K562 (cell line): ENCODE measurements at regions not wholly inside any gene's neighbourhood (a gene's known extent, or its start where the extent isn't known, plus 50 kb on each side); places are given as distances from the start of the nearest gene placed in this dataset.

Experiments used
- E2F8 ChIP-seq: fragments of 450-650 bp; IDR thresholded peaks from 2 replicates; pipeline ENCODE4 v1.7.1; 2018; ENCODE audit warnings: mild to moderate bottlenecking, low read depth; ENCODE audit not compliant: partially characterized antibody
- ETV5 ChIP-seq: sonication (generic); formaldehyde crosslinking; IDR thresholded peaks from 2 replicates; pipeline ENCODE4 v1.4.0; 2020; ENCODE audit warnings: low read depth, mild to moderate bottlenecking, missing genetic modification reagents
- HCFC1 ChIP-seq: IDR thresholded peaks from 2 replicates; pipeline ENCODE4 v1.6.1; 2012; ENCODE audit warnings: low read depth, low read length, improper control_type of control experiment
- HDAC8 ChIP-seq: fragments of 450-650 bp; IDR thresholded peaks from 2 replicates; pipeline ENCODE4 v1.6.1; 2016; ENCODE audit warnings: mild to moderate bottlenecking, missing genetic modification characterization, moderate library complexity, missing compliant biosample characterization
- HDGF ChIP-seq: fragments of 450-650 bp; IDR thresholded peaks from 2 replicates; pipeline ENCODE4 v1.6.1; 2016
- HMG20A ChIP-seq: fragments of 450-650 bp; formaldehyde crosslinking; conservative IDR thresholded peaks from 2 replicates; pipeline ENCODE4 v1.4.0; 2020; ENCODE audit warnings: mild to moderate bottlenecking, mixed read lengths
- IRF2 ChIP-seq: sonication (generic); formaldehyde crosslinking; IDR thresholded peaks from 2 replicates; pipeline ENCODE4 v1.8.1; 2022; ENCODE audit warnings: mild to moderate bottlenecking, missing genetic modification reagents
- KAT2B ChIP-seq: IDR thresholded peaks from one replicate; pipeline ENCODE4 v1.6.1; 2012; ENCODE audit warnings: low read depth, mild to moderate bottlenecking, control low read depth, inconsistent platforms, low read length, moderate library complexity
- MYNN ChIP-seq, 2 experiments: sonication (generic); formaldehyde crosslinking in 1 of 2; IDR thresholded peaks; 2 replicates each; pipeline versions ENCODE4 v1.5.0 to v1.6.1; 2016 to 2020; ENCODE audit warnings: antibody characterized with exemption in 1 of 2, missing genetic modification reagents in 1 of 2
- PATZ1 ChIP-seq: fragments of 250-450 bp; sonication (Bioruptor Pico); IDR thresholded peaks from 2 replicates; pipeline ENCODE4 v1.5.0; 2020; ENCODE audit warnings: mild to moderate bottlenecking, borderline replicate concordance
- PHF20 ChIP-seq: fragments of 450-650 bp; IDR thresholded peaks from 2 replicates; pipeline ENCODE4 v1.6.1; 2018; ENCODE audit not compliant: partially characterized antibody
- RBM15 ChIP-seq: fragments of 200-400 bp; formaldehyde crosslinking; IDR thresholded peaks from 2 replicates; pipeline ENCODE4 v1.6.1; 2018; ENCODE audit warnings: mild to moderate bottlenecking, low read length, moderate library complexity; ENCODE audit not compliant: insufficient read depth
- RBM39 ChIP-seq: fragments of 200-400 bp; formaldehyde crosslinking; optimal IDR thresholded peaks from 2 replicates; pipeline ENCODE3; 2018; ENCODE audit warnings: low read depth, low read length
- RFX5 ChIP-seq: IDR thresholded peaks from 2 replicates; pipeline ENCODE4 v1.6.1; 2011; ENCODE audit warnings: low read depth, mild to moderate bottlenecking, improper control_type of control experiment, low read length
- TAL1 ChIP-seq: fragments of 450-650 bp; IDR thresholded peaks from 2 replicates; pipeline ENCODE4 v1.6.1; 2016; ENCODE audit warnings: mild to moderate bottlenecking
- TARDBP ChIP-seq: fragments of 450-650 bp; IDR thresholded peaks from 2 replicates; pipeline ENCODE4 v1.6.1; 2016
- TCF7 ChIP-seq: sonication (generic); IDR thresholded peaks from 2 replicates; pipeline ENCODE4 v1.6.1; 2016; ENCODE audit warnings: antibody characterized with exemption, borderline replicate concordance
- ZFP36 ChIP-seq: fragments of 150-350 bp; IDR thresholded peaks from 2 replicates; pipeline ENCODE4 v1.6.1; 2018; ENCODE audit warnings: low read length, low read depth; ENCODE audit not compliant: partially characterized antibody
- ZNF175 ChIP-seq: fragments of 200-800 bp; sonication (Bioruptor generic); IDR thresholded peaks from 2 replicates; pipeline ENCODE4 v1.6.1; 2016; ENCODE audit warnings: low read depth, mild to moderate bottlenecking, missing genetic modification characterization, missing compliant biosample characterization
- ZNF24 ChIP-seq: fragments of 450-650 bp; IDR thresholded peaks from 2 replicates; pipeline ENCODE4 v1.6.1; 2016
- ZNF324 ChIP-seq: fragments of 250-450 bp; sonication (Bioruptor Pico); IDR thresholded peaks from 2 replicates; pipeline ENCODE4 v1.4.0; 2020; ENCODE audit warnings: mild to moderate bottlenecking
- ZNF696 ChIP-seq: fragments of 250-450 bp; sonication (Bioruptor Pico); conservative IDR thresholded peaks from 2 replicates; pipeline ENCODE4 v1.4.0; 2020; ENCODE audit warnings: mild to moderate bottlenecking, moderate library complexity
- TF ChIP-seq, protein P1 (sequence below): sonication (generic); formaldehyde crosslinking; IDR thresholded peaks from 2 replicates; pipeline ENCODE4 v1.4.0; 2020; ENCODE audit warnings: mild to moderate bottlenecking, missing genetic modification reagents
- TF ChIP-seq, protein P2 (sequence below): fragments of 250-450 bp; sonication (Bioruptor Pico); IDR thresholded peaks from 2 replicates; pipeline ENCODE4 v1.8.0; 2021; ENCODE audit warnings: borderline replicate concordance, mild to moderate bottlenecking, moderate library complexity; ENCODE audit not compliant: poor library complexity, severe bottlenecking

DNA sequence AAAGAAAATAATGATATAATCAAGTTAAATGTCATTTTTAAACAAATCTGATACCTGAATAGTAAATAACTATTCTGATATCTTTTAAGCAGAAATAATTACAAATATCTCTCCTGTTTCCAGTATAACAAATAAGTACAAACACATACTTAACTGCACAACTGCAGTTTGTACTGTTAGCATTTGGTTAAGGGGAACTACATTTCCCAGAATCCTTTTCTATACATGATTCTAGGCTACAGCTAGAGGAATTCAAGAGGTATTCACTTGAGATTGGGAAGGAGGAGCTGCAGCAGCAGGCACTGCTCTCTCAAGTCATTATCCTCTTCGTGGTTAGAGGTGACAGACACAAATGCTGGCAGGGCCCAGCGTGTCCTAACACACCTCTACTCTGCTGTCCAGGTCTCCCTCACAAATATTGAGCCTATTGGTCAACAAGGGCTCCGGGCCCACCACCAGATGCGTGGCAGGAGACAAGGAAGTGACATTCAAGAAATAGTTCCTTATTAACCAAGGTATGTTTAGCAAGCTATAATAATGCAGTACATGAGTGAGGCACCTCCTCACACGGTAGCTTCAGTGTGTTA, 255.1 kb upstream of the MKLN1 start (continued):
- TF ChIP-seq MYNN (IDR thresholded peaks at IDR 0.05) (no peak), MYNN (CRISPR knock-in tag; IDR thresholded peaks at IDR 0.05) (no peak), ZNF24 (0 out of 2 replicates have a peak, but pooled peaks have one; percentile 30), IRF2 (no peak), TARDBP (no peak), HDGF (no peak), ZNF696 (CRISPR knock-in tag) (no peak), TCF7 (no peak), TAL1 (no peak), RBM39 (no peak), HMG20A (CRISPR knock-in tag) (no peak), HCFC1 (peak; percentile 86), E2F8 (no peak), ZNF175 (CRISPR knock-in tag) (no peak), PATZ1 (CRISPR knock-in tag) (no peak), RBM15 (no peak), KAT2B (no peak), RFX5 (no peak), ZFP36 (peak; percentile 25), HDAC8 (tag) (no peak), PHF20 (no peak), ETV5 (CRISPR knock-in tag) (no peak), ZNF324 (CRISPR knock-in tag) (no peak)
- TF ChIP-seq, protein P1, sequence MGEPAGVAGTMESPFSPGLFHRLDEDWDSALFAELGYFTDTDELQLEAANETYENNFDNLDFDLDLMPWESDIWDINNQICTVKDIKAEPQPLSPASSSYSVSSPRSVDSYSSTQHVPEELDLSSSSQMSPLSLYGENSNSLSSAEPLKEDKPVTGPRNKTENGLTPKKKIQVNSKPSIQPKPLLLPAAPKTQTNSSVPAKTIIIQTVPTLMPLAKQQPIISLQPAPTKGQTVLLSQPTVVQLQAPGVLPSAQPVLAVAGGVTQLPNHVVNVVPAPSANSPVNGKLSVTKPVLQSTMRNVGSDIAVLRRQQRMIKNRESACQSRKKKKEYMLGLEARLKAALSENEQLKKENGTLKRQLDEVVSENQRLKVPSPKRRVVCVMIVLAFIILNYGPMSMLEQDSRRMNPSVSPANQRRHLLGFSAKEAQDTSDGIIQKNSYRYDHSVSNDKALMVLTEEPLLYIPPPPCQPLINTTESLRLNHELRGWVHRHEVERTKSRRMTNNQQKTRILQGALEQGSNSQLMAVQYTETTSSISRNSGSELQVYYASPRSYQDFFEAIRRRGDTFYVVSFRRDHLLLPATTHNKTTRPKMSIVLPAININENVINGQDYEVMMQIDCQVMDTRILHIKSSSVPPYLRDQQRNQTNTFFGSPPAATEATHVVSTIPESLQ (CRISPR knock-in tag) = no peak
- TF ChIP-seq, protein P2, sequence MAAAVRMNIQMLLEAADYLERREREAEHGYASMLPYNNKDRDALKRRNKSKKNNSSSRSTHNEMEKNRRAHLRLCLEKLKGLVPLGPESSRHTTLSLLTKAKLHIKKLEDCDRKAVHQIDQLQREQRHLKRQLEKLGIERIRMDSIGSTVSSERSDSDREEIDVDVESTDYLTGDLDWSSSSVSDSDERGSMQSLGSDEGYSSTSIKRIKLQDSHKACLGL (CRISPR knock-in tag) = no peak
